Adrenal gland (tissue), 5 donors: ENCODE measurements at regions not wholly inside any gene's neighbourhood (a gene's known extent, or its start where the extent isn't known, plus 50 kb on each side); places are given as distances from the start of the nearest gene placed in this dataset.

Experiments
- CTCF ChIP-seq, 6 experiments: fragments of 450-650 bp in 4 of 6; fragments of 200-600 bp in 2 of 6; sonication (generic) in 1 of 6; IDR thresholded peaks; 1 replicate in 5 of 6; 2 replicates in 1 of 6; pipeline versions ENCODE4 v1.5.1 to v1.8.0; 2016 to 2021; ENCODE audit warnings: antibody characterized with exemption in 6 of 6, mild to moderate bottlenecking in 2 of 6, moderate library complexity in 1 of 6
- POLR2A ChIP-seq, 2 donors: fragments of 450-650 bp; IDR thresholded peaks; one replicate each; pipeline ENCODE4 v1.6.1; 2017; ENCODE audit warnings: antibody characterized with exemption in 2 of 2, mild to moderate bottlenecking in 2 of 2, moderate library complexity in 1 of 2
- donor health status: DM: no; HTN: no; CAD: no.

- no peak for TF ChIP-seq CTCF (IDR thresholded peaks at IDR 0.05)
- no peak for TF ChIP-seq POLR2A (IDR thresholded peaks at IDR 0.05)
Observed at GRCh38 chr5:4720831-4721230, 419.3 kb upstream of the ADAMTS16 start.
